Lower lobe of right lung (tissue), 2 donors: ENCODE measurements at regions not wholly inside any gene's neighbourhood (a gene's known extent, or its start where the extent isn't known, plus 50 kb on each side); places are given as distances from the start of the nearest gene placed in this dataset.

Experiments used
- ATAC-seq, 2 donors: fragments of 200-7000 bp; cut with Tn5 transposase; one replicate each; pipeline ENCODE4 v1.9.1; 2020 to 2022; ENCODE audit warnings: mild to moderate bottlenecking in 2 of 2, moderate library complexity in 2 of 2
- DNase-seq: peaks from one replicate; pipeline ENCODE4 v3.0.0-alpha.2; 2020
- H3K27ac ChIP-seq: fragments of 200-600 bp; one replicate; pipeline ENCODE4 v1.8.0; 2022
- H3K27me3 ChIP-seq: fragments of 200-600 bp; one replicate; pipeline ENCODE4 v1.8.0; 2022; ENCODE audit warnings: low read depth
- H3K36me3 ChIP-seq: fragments of 200-600 bp; one replicate; pipeline ENCODE4 v1.8.0; 2022; ENCODE audit warnings: mild to moderate bottlenecking
- H3K4me1 ChIP-seq: fragments of 200-600 bp; one replicate; pipeline ENCODE4 v1.8.0; 2022
- H3K4me3 ChIP-seq: fragments of 200-600 bp; one replicate; pipeline ENCODE4 v1.8.0; 2022; ENCODE audit warnings: mild to moderate bottlenecking
- H3K9me3 ChIP-seq: fragments of 200-600 bp; one replicate; pipeline ENCODE4 v1.8.0; 2022
- intact Hi-C: fragments of 100-400 bp; cut with DNase I; formaldehyde crosslinking; loops from one replicate; pipeline ENCODE4 v1.11.0; 2022
- TF ChIP-seq, protein P1 (sequence below): fragments of 200-600 bp; IDR thresholded peaks from one replicate; pipeline ENCODE4 v1.8.0; 2022; ENCODE audit warnings: antibody characterized with exemption, mild to moderate bottlenecking
- donor health status: DM: no; HTN: yes; CAD: no; lungs with severe emphysema.

- DNase-seq = no peak
- H3K4me3 ChIP-seq = no peak overlapping the region
- intact Hi-C loops = no loop called here
- H3K27ac ChIP-seq = no peak overlapping the region
- H3K36me3 ChIP-seq = no peaks in the 10 kb centered on the region
- peaks cover 9% of the 10 kb centered on the region for H3K27me3 ChIP-seq
- no peaks in the 10 kb centered on the region for H3K4me1 ChIP-seq
- ATAC-seq = no peak
- TF ChIP-seq, protein P1, sequence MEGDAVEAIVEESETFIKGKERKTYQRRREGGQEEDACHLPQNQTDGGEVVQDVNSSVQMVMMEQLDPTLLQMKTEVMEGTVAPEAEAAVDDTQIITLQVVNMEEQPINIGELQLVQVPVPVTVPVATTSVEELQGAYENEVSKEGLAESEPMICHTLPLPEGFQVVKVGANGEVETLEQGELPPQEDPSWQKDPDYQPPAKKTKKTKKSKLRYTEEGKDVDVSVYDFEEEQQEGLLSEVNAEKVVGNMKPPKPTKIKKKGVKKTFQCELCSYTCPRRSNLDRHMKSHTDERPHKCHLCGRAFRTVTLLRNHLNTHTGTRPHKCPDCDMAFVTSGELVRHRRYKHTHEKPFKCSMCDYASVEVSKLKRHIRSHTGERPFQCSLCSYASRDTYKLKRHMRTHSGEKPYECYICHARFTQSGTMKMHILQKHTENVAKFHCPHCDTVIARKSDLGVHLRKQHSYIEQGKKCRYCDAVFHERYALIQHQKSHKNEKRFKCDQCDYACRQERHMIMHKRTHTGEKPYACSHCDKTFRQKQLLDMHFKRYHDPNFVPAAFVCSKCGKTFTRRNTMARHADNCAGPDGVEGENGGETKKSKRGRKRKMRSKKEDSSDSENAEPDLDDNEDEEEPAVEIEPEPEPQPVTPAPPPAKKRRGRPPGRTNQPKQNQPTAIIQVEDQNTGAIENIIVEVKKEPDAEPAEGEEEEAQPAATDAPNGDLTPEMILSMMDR = no peak
- no peaks in the 10 kb centered on the region for H3K9me3 ChIP-seq
These were observed 65.7 kb upstream of the BACE2 start for GRCh38 chr21:41102281-41102680.

- Histone ChIP-seq H3K36me3 (no peaks in the 10 kb centered on the region), H3K4me3 (no peak overlapping the region), H3K4me1 (no peaks in the 10 kb centered on the region), H3K27ac (no peak overlapping the region), H3K27me3 (peaks cover 15% of the 10 kb centered on the region), H3K9me3 (no peaks in the 10 kb centered on the region)
- ATAC-seq (no peak), DNase-seq (no peak)
- intact Hi-C loops = no loop called here
- TF ChIP-seq, protein P1 = no peak
These were observed 60.4 kb upstream of the BACE2 start for GRCh38 chr21:41107602-41108001.

- H3K4me1 ChIP-seq = peaks cover 9% of the 10 kb centered on the region
- H3K9me3 ChIP-seq = no peaks in the 10 kb centered on the region
- peaks cover 15% of the 10 kb centered on the region for H3K27me3 ChIP-seq
- H3K4me3 ChIP-seq = no peak overlapping the region
- ATAC-seq (no peak), DNase-seq (no peak)
- intact Hi-C loops = no loop called here
- H3K27ac ChIP-seq = no peak overlapping the region
- no peaks in the 10 kb centered on the region for H3K36me3 ChIP-seq
- TF ChIP-seq, protein P1 = no peak
These were observed 59.0 kb upstream of the BACE2 start for GRCh38 chr21:41108668-41109585.

- H3K9me3 ChIP-seq = no peaks in the 10 kb centered on the region
- intact Hi-C loops = no loop called here
- H3K4me1 ChIP-seq = peaks cover 9% of the 10 kb centered on the region
- H3K36me3 ChIP-seq = no peaks in the 10 kb centered on the region
- peaks cover 15% of the 10 kb centered on the region for H3K27me3 ChIP-seq
- no peak for DNase-seq
- TF ChIP-seq, protein P1 = no peak
- no peak overlapping the region for H3K27ac ChIP-seq
- no peak for ATAC-seq
- no peak overlapping the region for H3K4me3 ChIP-seq
These were observed 57.8 kb upstream of the BACE2 start for GRCh38 chr21:41110161-41110560.

DNA sequence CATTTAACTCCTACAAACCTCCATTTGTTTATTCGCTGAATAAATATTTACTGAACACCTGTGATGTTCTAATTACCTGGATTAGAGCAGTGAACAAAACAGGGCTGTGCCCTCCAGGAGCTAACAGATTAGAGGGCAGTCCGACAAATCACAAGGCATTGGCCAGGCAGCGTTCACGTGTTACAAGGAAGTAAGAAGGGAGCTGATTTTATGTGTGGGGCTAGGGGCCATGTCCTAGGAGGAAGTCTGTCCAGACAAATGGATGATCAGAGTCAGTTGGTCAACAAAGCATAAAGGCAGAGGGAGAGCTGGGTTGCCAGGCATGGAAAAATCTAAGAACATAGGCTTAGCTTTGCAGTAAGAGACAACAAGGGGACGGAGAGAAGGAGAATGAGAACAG, 57.3 kb upstream of the BACE2 start:
- Histone ChIP-seq H3K4me3 (no peak overlapping the region), H3K4me1 (peaks cover 9% of the 10 kb centered on the region), H3K9me3 (no peaks in the 10 kb centered on the region), H3K36me3 (no peaks in the 10 kb centered on the region), H3K27me3 (peaks cover 15% of the 10 kb centered on the region), H3K27ac (no peak overlapping the region)
- TF ChIP-seq, protein P1 = no peak
- intact Hi-C loops = no loop called here
- DNase-seq (no peak), ATAC-seq (no peak)
